ENCODE measurements at regions not wholly inside any gene's neighbourhood (a gene's known extent, or its start where the extent isn't known, plus 50 kb on each side); places are given as distances from the start of the nearest gene placed in this dataset.

DNA sequence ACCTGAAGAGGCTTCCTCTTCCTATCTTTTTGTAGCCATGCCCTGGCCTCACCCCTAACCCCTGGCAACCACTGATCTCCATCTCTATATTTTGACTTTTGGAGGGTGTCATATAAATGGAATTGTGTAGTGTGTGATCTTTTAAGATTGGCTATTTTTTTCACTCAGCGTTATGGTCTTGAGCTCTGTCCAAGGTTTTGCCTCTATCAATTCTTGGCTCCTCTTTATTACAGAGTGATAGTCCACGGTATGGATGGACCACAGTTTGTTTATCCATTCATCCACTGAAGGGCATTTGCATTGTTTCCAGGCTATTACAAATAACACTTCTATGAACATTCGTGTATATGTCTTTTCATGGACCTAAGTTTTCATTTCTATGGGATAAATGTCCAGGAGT, 209.8 kb upstream of the IER5L start:
- Histone ChIP-seq H4K20me1 (replicated peaks in 1 of 2; ENCODE audit: control insufficient read depth in 1 of 2, insufficient read depth in 2 of 2, low read length in 2 of 2) (no peaks in the 10 kb centered on the region), H2BK12ac (ENCODE audit: low read depth, low read length) (no peak overlapping the region), H4K8ac (ENCODE audit: extremely low read depth, insufficient read depth, low read length) (no peak overlapping the region), H4K91ac (replicated peaks; ENCODE audit: insufficient read length, low read length) (no peak overlapping the region), H3K23ac (ENCODE audit: insufficient read length) (no peak overlapping the region), H3K4me3 (ENCODE audit: extremely low read depth in 1 of 4, insufficient read depth in 2 of 4, low read depth in 3 of 4, low read length in 4 of 4) (no peak overlapping the region), H3K4me1 (replicated peaks in 1 of 4; ENCODE audit: control insufficient read depth in 3 of 4, insufficient read depth in 4 of 4, low read length in 3 of 4) (peaks cover 0 to 10% (median 3%) of the 10 kb centered on the region in 4 experiments; a peak in 5 of 7 replicates), H3K4ac (replicated peaks; ENCODE audit: insufficient read length, low read depth, low read length) (no peak overlapping the region), H2BK15ac (ENCODE audit: low read length) (no peak overlapping the region), H3K79me1 (ENCODE audit: low read depth, low read length) (no peaks in the 10 kb centered on the region), H3K9me3 (ENCODE audit: insufficient read depth in 2 of 2, low read depth in 1 of 2, low read length in 1 of 2) (no peaks in the 10 kb centered on the region), H3K18ac (ENCODE audit: extremely low read depth, low read length) (no peak overlapping the region), H3K4me2 (ENCODE audit: insufficient read depth in 1 of 2, low read depth in 2 of 2, low read length in 2 of 2) (no peak overlapping the region), H3K9ac (replicated peaks in 1 of 4; ENCODE audit: extremely low read depth in 1 of 4, low read depth in 3 of 4, low read length in 3 of 4) (no peak overlapping the region), H2AFZ (ENCODE audit: low read length) (no peak overlapping the region), H3K56ac (replicated peaks; ENCODE audit: insufficient read length, low read depth, low read length) (no peak overlapping the region), H3K23me2 (ENCODE audit: low read depth, low read length) (peaks cover 4% of the 10 kb centered on the region; the same call in 1 of the 2 replicates), H3K27me3 (replicated peaks in 1 of 4; ENCODE audit: control insufficient read depth in 3 of 4, extremely low read depth in 1 of 4, insufficient read depth in 3 of 4, low read length in 3 of 4) (peaks cover 0 to 13% (median 10%) of the 10 kb centered on the region in 4 experiments; a peak in 4 of 7 replicates), H3K36me3 (ENCODE audit: control insufficient read depth in 2 of 4, insufficient read depth in 4 of 4, low read length in 3 of 4) (no peaks in the 10 kb centered on the region), H3K14ac (ENCODE audit: insufficient read length) (no peak overlapping the region), H4K5ac (ENCODE audit: insufficient read length, low read depth, low read length) (no peak overlapping the region), H2BK120ac (replicated peaks; ENCODE audit: low read depth, low read length) (no peak overlapping the region), H2AK5ac (ENCODE audit: low read depth, low read length) (no peak overlapping the region), H3K27ac (ENCODE audit: low read depth, low read length) (no peak overlapping the region), H2BK5ac (ENCODE audit: low read depth, low read length) (no peak overlapping the region), H3K79me2 (ENCODE audit: control insufficient read depth in 1 of 2, insufficient read depth in 2 of 2, low read length in 2 of 2) (no peaks in the 10 kb centered on the region), H2BK20ac (ENCODE audit: low read length) (no peak overlapping the region)
- 83% methylated on average over 3 of the region's 3 CpGs; no CpG with 5 or more reads in 1 of the 2 experiments for WGBS, 2 experiments (ENCODE audit: extremely low coverage in 1 of 2, insufficient coverage in 1 of 2, insufficient read length in 1 of 2, insufficient replicate concordance in 2 of 2, low coverage in 1 of 2, low lambda C conversion rate in 2 of 2, missing lambda C conversion rate in 1 of 2)
- CTCF ChIA-PET (ENCODE audit: partially characterized antibody), result interaction anchor here (0.7 to 1.1 kb wide), 3 partner anchors 83 to 196 kb away, joined by 3 read pairs; no protein-coding TSS in a partner anchor
- no peak for FAIRE-seq
- POLR2A ChIA-PET (ENCODE audit: partially characterized antibody), result no interaction called here
- no peak for DNase-seq (ENCODE audit: low read depth in 1 of 2, low spot score in 2 of 2)
- TF ChIP-seq POU5F1 (IDR thresholded peaks at IDR 0.05; ENCODE audit: low read depth, low read length) (no peak), NRF1 (IDR thresholded peaks at IDR 0.05; ENCODE audit: low read depth, low read length) (no peak), TCF12 (IDR thresholded peaks at IDR 0.05; ENCODE audit: low read depth, low read length) (no peak), SP4 (IDR thresholded peaks at IDR 0.05; ENCODE audit: low read length) (no peak), CTCF (IDR thresholded peaks at IDR 0.05; ENCODE audit: control extremely low read depth in 1 of 3, insufficient read depth in 1 of 3, low read depth in 1 of 3, low read length in 3 of 3) (no peak), RBBP5 (IDR thresholded peaks at IDR 0.05; ENCODE audit: borderline replicate concordance, low read depth, low read length) (no peak), KDM1A (IDR thresholded peaks at IDR 0.05; ENCODE audit: borderline replicate concordance, low read length) (no peak), SP1 (IDR thresholded peaks at IDR 0.05; ENCODE audit: low read depth, low read length) (no peak), HDAC6 (IDR thresholded peaks at IDR 0.05; ENCODE audit: low read depth, low read length) (no peak), SIX5 (IDR thresholded peaks at IDR 0.05; ENCODE audit: low read depth, low read length) (no peak), JUN (IDR thresholded peaks at IDR 0.05; ENCODE audit: low read depth, low read length) (no peak)
- TF ChIP-seq, protein P1, sequence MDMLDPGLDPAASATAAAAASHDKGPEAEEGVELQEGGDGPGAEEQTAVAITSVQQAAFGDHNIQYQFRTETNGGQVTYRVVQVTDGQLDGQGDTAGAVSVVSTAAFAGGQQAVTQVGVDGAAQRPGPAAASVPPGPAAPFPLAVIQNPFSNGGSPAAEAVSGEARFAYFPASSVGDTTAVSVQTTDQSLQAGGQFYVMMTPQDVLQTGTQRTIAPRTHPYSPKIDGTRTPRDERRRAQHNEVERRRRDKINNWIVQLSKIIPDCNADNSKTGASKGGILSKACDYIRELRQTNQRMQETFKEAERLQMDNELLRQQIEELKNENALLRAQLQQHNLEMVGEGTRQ (IDR thresholded peaks at IDR 0.05; ENCODE audit: low read length), result no peak
